ENCODE measurements at regions not wholly inside any gene's neighbourhood (a gene's known extent, or its start where the extent isn't known, plus 50 kb on each side); places are given as distances from the start of the nearest gene placed in this dataset.

DNA sequence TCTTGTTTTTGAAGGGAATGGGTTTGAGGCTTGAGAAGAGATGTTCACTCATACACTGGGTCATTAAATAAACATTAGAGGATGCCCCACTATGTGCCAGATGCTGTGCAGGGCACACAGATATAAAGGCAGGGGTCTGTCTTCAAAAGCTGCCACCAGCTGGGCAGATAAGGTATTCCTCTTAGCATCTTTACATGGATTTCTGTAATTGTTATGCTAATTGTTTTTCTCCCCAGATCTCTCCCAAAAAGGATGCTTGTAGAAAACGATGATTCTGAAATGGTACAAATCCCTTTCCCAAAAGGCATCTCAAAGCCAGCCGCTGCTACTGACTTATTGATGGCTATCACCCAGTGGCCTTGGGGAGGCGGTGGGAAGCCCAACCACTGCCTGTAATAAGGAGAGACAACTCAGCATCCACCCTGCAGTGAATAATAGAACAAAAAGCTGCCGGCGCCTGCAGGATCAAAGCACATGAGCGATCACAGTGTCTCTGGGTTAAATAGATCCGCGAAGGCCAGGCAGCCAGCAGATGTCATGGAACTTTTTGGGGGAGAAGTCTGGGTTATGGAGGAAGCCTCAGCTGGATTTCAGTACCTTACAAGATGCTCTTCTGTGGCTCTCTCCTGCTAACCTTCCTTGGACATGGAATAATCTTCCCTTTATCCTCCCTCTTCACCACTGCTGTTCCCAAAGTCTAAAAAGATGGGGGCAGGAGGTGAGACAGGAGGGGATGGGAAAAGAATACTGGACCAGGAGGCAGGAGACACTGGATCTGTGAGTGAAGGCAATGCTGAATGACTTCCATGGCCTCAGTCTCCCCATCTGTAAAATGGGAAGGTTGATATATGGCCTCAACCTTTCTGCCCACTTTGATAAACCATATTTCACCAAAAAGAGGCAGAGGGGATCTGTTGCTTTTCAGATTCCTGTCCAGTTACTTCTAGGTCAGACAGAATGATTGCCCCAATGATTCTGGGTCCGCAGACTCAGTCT is 54.8 kb upstream of the CD34 start:
- TF ChIP-seq CTCF (conservative IDR thresholded peaks at IDR 0.05) (no peak), ZFX (IDR thresholded peaks at IDR 0.05) (no peak)
- no peak overlapping the region for H3K27ac ChIP-seq

DNA sequence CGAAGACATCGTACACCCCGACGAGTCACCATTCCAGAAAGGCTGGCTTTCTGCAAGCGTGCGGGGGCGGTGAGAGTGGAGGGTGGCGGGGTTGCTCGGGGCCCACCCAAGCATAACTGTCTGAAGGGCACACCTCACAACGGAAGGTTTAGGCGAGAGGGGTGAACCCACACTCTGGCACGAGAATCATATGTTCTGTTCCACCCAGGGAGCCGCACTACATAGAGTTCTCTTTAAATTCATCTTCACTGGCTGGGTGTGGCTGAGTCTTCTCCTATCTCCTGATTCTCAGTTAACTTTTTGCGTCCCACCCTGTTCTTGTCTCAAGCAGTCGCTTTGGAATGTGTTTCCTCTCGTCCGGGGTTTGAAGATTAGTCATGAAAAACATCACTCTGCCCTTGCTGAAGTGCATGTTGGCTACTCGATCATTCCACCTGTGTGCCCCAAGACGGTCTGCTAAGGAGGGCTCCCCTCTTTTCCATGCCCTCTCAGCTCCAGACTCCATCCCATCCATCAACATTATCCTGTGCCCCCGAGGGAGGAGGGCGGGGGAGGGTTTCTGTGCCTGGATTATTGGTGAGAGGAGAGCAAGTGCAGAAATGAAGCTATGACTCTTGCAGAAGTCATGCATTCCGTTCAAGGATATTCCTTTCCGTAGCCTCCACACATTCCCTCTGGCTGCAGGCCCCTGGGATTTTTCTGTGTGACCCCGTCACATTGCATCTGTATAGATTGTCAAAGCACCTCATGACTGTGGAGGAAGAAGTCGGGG is 53.5 kb upstream of the CD34 start:
- no peak for TF ChIP-seq CTCF (conservative IDR thresholded peaks at IDR 0.05)
- peak overlapping the region; percentile 89 for H3K27ac ChIP-seq

GRCh38 chr1:207963427-207964194 is 52.7 kb upstream of the CD34 start:
- peak overlapping the region; percentile 89 for H3K27ac ChIP-seq
- peak; percentile 31; the same call in 1 of the 2 replicates for TF ChIP-seq ZFX (IDR thresholded peaks at IDR 0.05)
- TF ChIP-seq CTCF (conservative IDR thresholded peaks at IDR 0.05): peak; percentile 99

GRCh38 chr1:207962716-207963426 is 51.9 kb upstream of the CD34 start:
- TF ChIP-seq ZFX (IDR thresholded peaks at IDR 0.05) (peak; percentile 45; the same call in 1 of the 2 replicates), CTCF (conservative IDR thresholded peaks at IDR 0.05) (no peak)
- H3K27ac ChIP-seq: peak overlapping the region; percentile 89

Data from C4-2B (cell line).